Sigmoid colon (tissue), 6 donors: ENCODE measurements at regions not wholly inside any gene's neighbourhood (a gene's known extent, or its start where the extent isn't known, plus 50 kb on each side); places are given as distances from the start of the nearest gene placed in this dataset.
"Not testable (repeated sequence)": the region's sequence is repeated elsewhere in the genome, so short reads cannot be mapped to it uniquely, and the experiment has no call there.

Experiments used
- DNase-seq: peaks from one replicate; pipeline ENCODE4 v3.0.0-alpha.2; 2019
- H3K27ac ChIP-seq, 4 donors: fragments of 200-600 bp; sonication (generic); one replicate each; pipeline ENCODE4 v1.5.1; 2016 to 2019; ENCODE audit warnings: mild to moderate bottlenecking in 1 of 4
- H3K27me3 ChIP-seq, 3 donors: fragments of 200-600 bp; sonication (generic); one replicate each; pipeline ENCODE4 v1.5.1; 2019; ENCODE audit warnings: mild to moderate bottlenecking in 1 of 3
- H3K36me3 ChIP-seq, 4 donors: fragments of 200-600 bp; sonication (generic); one replicate each; pipeline ENCODE4 v1.5.1; 2016 to 2019
- H3K4me1 ChIP-seq, 4 donors: fragments of 200-600 bp; sonication (generic); one replicate each; pipeline ENCODE4 v1.5.1; 2017 to 2019
- H3K4me3 ChIP-seq, 4 donors: fragments of 200-600 bp; sonication (generic); one replicate each; pipeline ENCODE4 v1.5.1; 2017 to 2019; ENCODE audit warnings: mild to moderate bottlenecking in 2 of 4, moderate library complexity in 1 of 4
- H3K9me3 ChIP-seq, 4 donors: fragments of 200-600 bp in 3 of 4; sonication (generic) in 3 of 4; one replicate each; pipeline versions ENCODE4 v1.5.1 to v1.6.1; 2013 to 2019
- CTCF ChIP-seq, 4 experiments: fragments of 450-650 bp in 3 of 4; fragments of 200-600 bp in 1 of 4; IDR thresholded peaks; one replicate each; pipeline ENCODE4 v1.5.1; 2016 to 2019; ENCODE audit warnings: antibody characterized with exemption in 4 of 4, mild to moderate bottlenecking in 3 of 4, moderate library complexity in 2 of 4
- EP300 ChIP-seq, 4 donors: sonication (generic); formaldehyde crosslinking; IDR thresholded peaks; one replicate each; pipeline ENCODE4 v1.6.1; 2017; ENCODE audit warnings: antibody characterized with exemption in 4 of 4
- POLR2A ChIP-seq, 2 donors: fragments of 450-650 bp; IDR thresholded peaks; one replicate each; pipeline ENCODE4 v1.6.1; 2016; ENCODE audit warnings: antibody characterized with exemption in 2 of 2, mild to moderate bottlenecking in 2 of 2, moderate library complexity in 2 of 2
- POLR2AphosphoS5 ChIP-seq, 4 donors: sonication (generic); formaldehyde crosslinking; IDR thresholded peaks; one replicate each; pipeline ENCODE4 v1.6.1; 2017; ENCODE audit warnings: antibody characterized with exemption in 4 of 4
- WGBS, 2 donors: extraction: QIAGEN DNeasy Blood & Tissue Kit; methylation state at CpG; one replicate each; pipeline ENCODE4 v1.1.7; 2013; 5-methylcytosine and 5-hydroxymethylcytosine counted together
- intact Hi-C: fragments of 100-400 bp; cut with DNase I; formaldehyde crosslinking; loops from one replicate; pipeline ENCODE4 v1.15.1; 2023
- small RNA-seq, 3 donors: library from RNA; depleted of rRNA; stranded (forward); fragments of <200 nt; gene quantifications; one replicate each; pipeline ENCODE3, GENCODE V24; 2016
- donor health status: healthy with polysubstance abuse.
- donor health status: healthy.

GRCh38 chr18:28267276-28267675 lies 90.3 kb upstream of the CDH2 start:
- no peak for DNase-seq
- H3K9me3 ChIP-seq = no peaks in the 10 kb centered on the region
- H3K27me3 ChIP-seq = no peaks in the 10 kb centered on the region
- no peak for TF ChIP-seq CTCF (IDR thresholded peaks at IDR 0.05)
- no peak for TF ChIP-seq EP300 (IDR thresholded peaks at IDR 0.05)
- no peak for TF ChIP-seq POLR2AphosphoS5 (IDR thresholded peaks at IDR 0.05)
- no peak for TF ChIP-seq POLR2A (IDR thresholded peaks at IDR 0.05)
- intact Hi-C loops = no loop called here
- H3K4me3 ChIP-seq = no peak overlapping the region
- H3K4me1 ChIP-seq = no peaks in the 10 kb centered on the region
- no peaks in the 10 kb centered on the region for H3K36me3 ChIP-seq
- H3K27ac ChIP-seq = no peak overlapping the region
- WGBS, 2 donors = 56 to 72% methylated on average over 2 of the region's 2 CpGs

- 58 to 74% methylated on average over 2 of the region's 2 CpGs for WGBS, 2 donors
- Histone ChIP-seq H3K36me3 (no peaks in the 10 kb centered on the region), H3K4me3 (no peak overlapping the region), H3K27me3 (no peaks in the 10 kb centered on the region), H3K4me1 (no peaks in the 10 kb centered on the region), H3K9me3 (no peaks in the 10 kb centered on the region), H3K27ac (no peak overlapping the region)
- TF ChIP-seq POLR2A (IDR thresholded peaks at IDR 0.05) (no peak), EP300 (IDR thresholded peaks at IDR 0.05) (no peak), CTCF (IDR thresholded peaks at IDR 0.05) (no peak), POLR2AphosphoS5 (IDR thresholded peaks at IDR 0.05) (no peak)
- no peak for DNase-seq
- intact Hi-C loops = no loop called here
Observed at GRCh38 chr18:28256166-28256565, 79.2 kb upstream of the CDH2 start.

GRCh38 chr18:28248653-28249052 lies 71.7 kb upstream of the CDH2 start:
- Histone ChIP-seq H3K4me1 (no peaks in the 10 kb centered on the region), H3K27ac (no peak overlapping the region), H3K4me3 (no peak overlapping the region), H3K36me3 (no peaks in the 10 kb centered on the region), H3K27me3 (no peaks in the 10 kb centered on the region), H3K9me3 (no peaks in the 10 kb centered on the region)
- intact Hi-C loops = no loop called here
- TF ChIP-seq POLR2AphosphoS5 (IDR thresholded peaks at IDR 0.05) = no peak
- no peak for TF ChIP-seq CTCF (IDR thresholded peaks at IDR 0.05)
- TF ChIP-seq POLR2A (IDR thresholded peaks at IDR 0.05) = no peak
- TF ChIP-seq EP300 (IDR thresholded peaks at IDR 0.05) = no peak
- no peak for DNase-seq

GRCh38 chr18:28240626-28241025 lies 63.7 kb upstream of the CDH2 start:
- H3K4me3 ChIP-seq, H3K4me1 ChIP-seq, H3K27me3 ChIP-seq, H3K36me3 ChIP-seq, H3K9me3 ChIP-seq, H3K27ac ChIP-seq, intact Hi-C loops, DNase-seq: not testable (repeated sequence)
- 79% methylated on average over 16 of the region's 16 CpGs for WGBS, 2 donors

GRCh38 chr18:28236487-28236886 lies 59.6 kb upstream of the CDH2 start:
- H3K4me1 ChIP-seq = no peaks in the 10 kb centered on the region
- H3K27me3 ChIP-seq = no peaks in the 10 kb centered on the region
- intact Hi-C loops = no loop called here
- DNase-seq = no peak
- 80 to 87% methylated on average over 1 of the region's 1 CpG for WGBS, 2 donors
- no peaks in the 10 kb centered on the region for H3K36me3 ChIP-seq
- no peak overlapping the region for H3K4me3 ChIP-seq
- TF ChIP-seq CTCF (IDR thresholded peaks at IDR 0.05) (no peak), POLR2AphosphoS5 (IDR thresholded peaks at IDR 0.05) (no peak), EP300 (IDR thresholded peaks at IDR 0.05) (no peak), POLR2A (IDR thresholded peaks at IDR 0.05) (no peak)
- H3K27ac ChIP-seq = no peak overlapping the region
- H3K9me3 ChIP-seq = no peaks in the 10 kb centered on the region

Small RNA genes lying in the stretch of these regions (small RNA-seq; reads per million reads assigned to genes)
- 0 reads per million in 3 donors for gene AC023932.1
- 0 reads per million in 3 donors for gene AC105245.1
- 0 reads per million in 3 donors for gene RNU6-408P
